ENCODE measurements at regions not wholly inside any gene's neighbourhood (a gene's known extent, or its start where the extent isn't known, plus 50 kb on each side); places are given as distances from the start of the nearest gene placed in this dataset.

- Histone ChIP-seq H3K4me3 (ENCODE audit: low read length, poor library complexity, severe bottlenecking) (no peak overlapping the region), H3K4me2 (ENCODE audit: low read depth, low read length, poor library complexity, severe bottlenecking) (no peak overlapping the region), H4K20me1 (ENCODE audit: insufficient read depth, low read length, poor library complexity, severe bottlenecking) (no peaks in the 10 kb centered on the region), H3K27me3 (ENCODE audit: insufficient read depth, low read length, poor library complexity, severe bottlenecking) (no peaks in the 10 kb centered on the region), H2AFZ (ENCODE audit: low read length) (no peak overlapping the region), H3K9me3 (ENCODE audit: insufficient read depth, low read depth, low read length) (no peaks in the 10 kb centered on the region), H3F3A (ENCODE audit: low read depth) (peaks cover 15% of the 10 kb centered on the region), H3K9ac (ENCODE audit: low read depth, low read length, poor library complexity, severe bottlenecking) (no peak overlapping the region), H3K9me2 (replicated peaks; ENCODE audit: low read depth, low read length) (no peaks in the 10 kb centered on the region), H3K4me1 (ENCODE audit: insufficient read depth, low read length, poor library complexity, severe bottlenecking) (peaks cover 57% of the 10 kb centered on the region), H3K36me3 (ENCODE audit: insufficient read depth, low read length) (no peaks in the 10 kb centered on the region), H3K79me2 (ENCODE audit: insufficient read depth, low read length) (no peaks in the 10 kb centered on the region)
- TF ChIP-seq EZH2phosphoT487 (IDR thresholded peaks at IDR 0.05; ENCODE audit: borderline replicate concordance) (no peak), CTCF (conservative IDR thresholded peaks at IDR 0.05; ENCODE audit: low read length) (no peak)
Observed at GRCh38 chr2:16330012-16330411, 335.6 kb downstream of the CYRIA start.

GRCh38 chr2:16329421-16329820 is 336.2 kb downstream of the CYRIA start:
- Histone ChIP-seq H3K36me3 (ENCODE audit: insufficient read depth, low read length) (no peaks in the 10 kb centered on the region), H3K79me2 (ENCODE audit: insufficient read depth, low read length) (no peaks in the 10 kb centered on the region), H3K4me3 (ENCODE audit: low read length, poor library complexity, severe bottlenecking) (no peak overlapping the region), H3F3A (ENCODE audit: low read depth) (peaks cover 15% of the 10 kb centered on the region), H4K20me1 (ENCODE audit: insufficient read depth, low read length, poor library complexity, severe bottlenecking) (no peaks in the 10 kb centered on the region), H3K9ac (ENCODE audit: low read depth, low read length, poor library complexity, severe bottlenecking) (no peak overlapping the region), H3K9me3 (ENCODE audit: insufficient read depth, low read depth, low read length) (no peaks in the 10 kb centered on the region), H3K4me1 (ENCODE audit: insufficient read depth, low read length, poor library complexity, severe bottlenecking) (peaks cover 61% of the 10 kb centered on the region), H3K9me2 (replicated peaks; ENCODE audit: low read depth, low read length) (no peaks in the 10 kb centered on the region), H2AFZ (ENCODE audit: low read length) (no peak overlapping the region), H3K27me3 (ENCODE audit: insufficient read depth, low read length, poor library complexity, severe bottlenecking) (no peaks in the 10 kb centered on the region), H3K4me2 (ENCODE audit: low read depth, low read length, poor library complexity, severe bottlenecking) (no peak overlapping the region)
- TF ChIP-seq EZH2phosphoT487 (IDR thresholded peaks at IDR 0.05; ENCODE audit: borderline replicate concordance) (no peak), CTCF (conservative IDR thresholded peaks at IDR 0.05; ENCODE audit: low read length) (no peak)

GRCh38 chr2:16328521-16329190 is 337.0 kb downstream of the CYRIA start:
- Histone ChIP-seq H3K4me3 (ENCODE audit: low read length, poor library complexity, severe bottlenecking) (no peak overlapping the region), H3K4me2 (ENCODE audit: low read depth, low read length, poor library complexity, severe bottlenecking) (no peak overlapping the region), H3K27me3 (ENCODE audit: insufficient read depth, low read length, poor library complexity, severe bottlenecking) (no peaks in the 10 kb centered on the region), H2AFZ (ENCODE audit: low read length) (no peak overlapping the region), H3K9me2 (replicated peaks; ENCODE audit: low read depth, low read length) (no peaks in the 10 kb centered on the region), H3K79me2 (ENCODE audit: insufficient read depth, low read length) (no peaks in the 10 kb centered on the region), H3K9ac (ENCODE audit: low read depth, low read length, poor library complexity, severe bottlenecking) (no peak overlapping the region), H3K36me3 (ENCODE audit: insufficient read depth, low read length) (no peaks in the 10 kb centered on the region), H3K9me3 (ENCODE audit: insufficient read depth, low read depth, low read length) (no peaks in the 10 kb centered on the region), H3F3A (ENCODE audit: low read depth) (peaks cover 15% of the 10 kb centered on the region), H3K4me1 (ENCODE audit: insufficient read depth, low read length, poor library complexity, severe bottlenecking) (peaks cover 69% of the 10 kb centered on the region), H4K20me1 (ENCODE audit: insufficient read depth, low read length, poor library complexity, severe bottlenecking) (no peaks in the 10 kb centered on the region)
- TF ChIP-seq EZH2phosphoT487 (IDR thresholded peaks at IDR 0.05; ENCODE audit: borderline replicate concordance) (no peak), CTCF (conservative IDR thresholded peaks at IDR 0.05; ENCODE audit: low read length) (no peak)
